ENCODE measurements at regions not wholly inside any gene's neighbourhood (a gene's known extent, or its start where the extent isn't known, plus 50 kb on each side); places are given as distances from the start of the nearest gene placed in this dataset.
"Not testable (repeated sequence)": the region's sequence is repeated elsewhere in the genome, so short reads cannot be mapped to it uniquely, and the experiment has no call there.

DNA sequence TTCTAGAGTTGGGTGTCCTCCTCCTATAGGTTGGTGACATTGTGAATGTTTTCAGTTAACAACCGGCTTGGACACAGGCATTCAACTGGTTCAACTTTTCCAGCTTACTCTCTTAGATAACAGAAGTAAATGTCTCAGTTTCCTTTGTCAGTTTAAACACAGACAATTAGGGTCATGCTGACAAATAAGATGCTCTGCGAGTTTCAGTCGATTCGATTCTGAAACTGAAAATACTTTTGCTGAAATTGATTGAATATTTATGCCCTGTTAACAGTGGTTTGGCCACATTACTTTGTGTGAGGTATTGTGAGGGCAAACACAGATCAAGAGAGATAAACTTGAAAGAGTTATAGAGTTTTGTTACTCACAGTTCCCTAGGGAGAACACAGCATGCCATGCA lies 330.5 kb upstream of the FOLH1 start:
- TF ChIP-seq POLR2A (IDR thresholded peaks at IDR 0.05); CTCF (IDR thresholded peaks at IDR 0.05 in 8 of 11, conservative IDR thresholded peaks at IDR 0.05 in 3 of 11): not testable (repeated sequence)

Measured in spleen (tissue), 7 donors.